ENCODE measurements at regions not wholly inside any gene's neighbourhood (a gene's known extent, or its start where the extent isn't known, plus 50 kb on each side); places are given as distances from the start of the nearest gene placed in this dataset.

- intact Hi-C loops (cut with micrococcal nuclease), result no loop called here
- no peaks in the 10 kb centered on the region for H3K9me3 ChIP-seq (ENCODE audit: control insufficient read depth, insufficient read depth, low read length)
- H3K4me2 ChIP-seq (ENCODE audit: low read depth, low read length), result no peak overlapping the region
- no peak overlapping the region for H2BK15ac ChIP-seq (ENCODE audit: low read depth, low read length)
- H2AK9ac ChIP-seq (replicated peaks; ENCODE audit: low read depth, low read length, poor library complexity), result no peak overlapping the region
- no peak overlapping the region for H4K8ac ChIP-seq (ENCODE audit: low read depth in 2 of 2, low read length in 2 of 2)
- DNase-seq (no peak), ATAC-seq (ENCODE audit: low read depth) (no peak)
- H2BK120ac ChIP-seq (ENCODE audit: low read depth, low read length), result no peak overlapping the region
- ChIA-PET CTCF (no interaction called here), POLR2A (ENCODE audit: unreplicated experiment) (no interaction called here)
- no peak overlapping the region for H3K4ac ChIP-seq (ENCODE audit: low read depth, low read length)
- H4K91ac ChIP-seq (ENCODE audit: insufficient read depth, low read depth, low read length), result no peak overlapping the region
- H3K27me3 ChIP-seq (ENCODE audit: control insufficient read depth, insufficient read depth, low read length), result no peaks in the 10 kb centered on the region; the same call in none of the 2 replicates
- H3K27ac ChIP-seq (ENCODE audit: insufficient read depth, low read length), result no peak overlapping the region
- no peak overlapping the region for H2BK5ac ChIP-seq (ENCODE audit: low read depth, low read length, poor library complexity, severe bottlenecking)
- in situ Hi-C loops (cut with MboI; ENCODE audit: low sequenced_read_pairs), result no loop called here
- H3K79me1 ChIP-seq (ENCODE audit: low read depth in 1 of 2, low read length in 2 of 2), result no peaks in the 10 kb centered on the region
- WGBS, 2 experiments (ENCODE audit: extremely low coverage in 2 of 2, insufficient read length in 1 of 2), result no CpG with 5 or more reads among the region's 3 CpGs
- no peak overlapping the region for H3K14ac ChIP-seq (replicated peaks; ENCODE audit: low read depth, low read length)
- H3K18ac ChIP-seq (ENCODE audit: low read depth, low read length), result no peak overlapping the region
- no peak overlapping the region for H3K56ac ChIP-seq (ENCODE audit: extremely low read depth, insufficient read depth, low read length)
- no peaks in the 10 kb centered on the region for H3K9me1 ChIP-seq (ENCODE audit: insufficient read depth, low read length)
- no peaks in the 10 kb centered on the region for H4K20me1 ChIP-seq (ENCODE audit: insufficient read depth, low read length)
- H3K36me3 ChIP-seq (ENCODE audit: control insufficient read depth, insufficient read depth, low read length), result no peaks in the 10 kb centered on the region
- no peak overlapping the region for H4K5ac ChIP-seq (ENCODE audit: low read depth, low read length)
- H3K23ac ChIP-seq (ENCODE audit: low read depth, low read length), result no peak overlapping the region
- BruUV-seq (replicated peaks), result no TSS peak
- H3K4me3 ChIP-seq (ENCODE audit: insufficient read depth, low read depth, low read length), result no peak overlapping the region
- no peak overlapping the region for H2AK5ac ChIP-seq (ENCODE audit: low read depth, low read length)
- dilution Hi-C loops (cut with HindIII; ENCODE audit: low sequenced_read_pairs, unreplicated experiment), result no loop called here
- H2BK20ac ChIP-seq (ENCODE audit: low read depth, low read length), result no peak overlapping the region
- TF ChIP-seq RFX5 (IDR thresholded peaks at IDR 0.05; ENCODE audit: low read depth, low read length) (no peak), CTCF (conservative IDR thresholded peaks at IDR 0.05; ENCODE audit: low read depth, low read length) (no peak), FOS (IDR thresholded peaks at IDR 0.05; ENCODE audit: low read depth, low read length) (no peak), BHLHE40 (IDR thresholded peaks at IDR 0.05; ENCODE audit: low read depth, low read length) (no peak), CHD1 (IDR thresholded peaks at IDR 0.05; ENCODE audit: low read depth, low read length) (no peak), MAZ (IDR thresholded peaks at IDR 0.05; ENCODE audit: borderline replicate concordance, low read depth, low read length) (no peak), NFE2L2 (IDR thresholded peaks at IDR 0.05; ENCODE audit: low read depth, low read length) (no peak), RCOR1 (IDR thresholded peaks at IDR 0.05; ENCODE audit: insufficient replicate concordance, low read length) (no peak), MAFK (IDR thresholded peaks at IDR 0.05; ENCODE audit: low read depth, low read length) (no peak), ELK1 (IDR thresholded peaks at IDR 0.05; ENCODE audit: borderline replicate concordance, low read depth, low read length) (no peak), RAD21 (IDR thresholded peaks at IDR 0.05; ENCODE audit: low read length) (no peak), CEBPB (IDR thresholded peaks at IDR 0.05; ENCODE audit: low read depth, low read length) (no peak), MXI1 (IDR thresholded peaks at IDR 0.05; ENCODE audit: borderline replicate concordance, low read depth, low read length) (no peak), SMC3 (IDR thresholded peaks at IDR 0.05; ENCODE audit: low read depth, low read length) (no peak), POLR2A (IDR thresholded peaks at IDR 0.05; ENCODE audit: low read depth, low read length) (no peak), USF2 (IDR thresholded peaks at IDR 0.05; ENCODE audit: low read depth, low read length) (no peak)
- H3K9ac ChIP-seq (ENCODE audit: low read depth, low read length), result no peak overlapping the region
- no peaks in the 10 kb centered on the region for H3K4me1 ChIP-seq (ENCODE audit: control insufficient read depth, insufficient read depth, low read length)
- H2AFZ ChIP-seq (replicated peaks; ENCODE audit: low read length, poor library complexity), result no peak overlapping the region
These were observed 85.3 kb upstream of the HS3ST1 start for GRCh38 chr4:11514003-11514402.
